Testis (tissue), 2 donors: ENCODE measurements at regions not wholly inside any gene's neighbourhood (a gene's known extent, or its start where the extent isn't known, plus 50 kb on each side); places are given as distances from the start of the nearest gene placed in this dataset.

Source experiments
- DNase-seq: peaks from one replicate; pipeline ENCODE4 v3.0.0-alpha.2; 2019
- H3K27ac ChIP-seq, 2 donors: fragments of 200-600 bp; sonication (generic); one replicate each; pipeline ENCODE4 v1.5.1; 2019
- H3K27me3 ChIP-seq: fragments of 200-600 bp; sonication (generic); one replicate; pipeline ENCODE4 v1.5.1; 2019
- H3K36me3 ChIP-seq: fragments of 200-600 bp; sonication (generic); one replicate; pipeline ENCODE4 v1.5.1; 2017; ENCODE audit warnings: low read depth; ENCODE audit errors: missing control alignments
- H3K4me1 ChIP-seq: fragments of 200-600 bp; sonication (generic); one replicate; pipeline ENCODE4 v1.5.1; 2019
- H3K4me3 ChIP-seq, 2 donors: fragments of 200-600 bp; sonication (generic); one replicate each; pipeline ENCODE4 v1.5.1; 2017 to 2019
- H3K9me3 ChIP-seq: fragments of 200-600 bp; sonication (generic); one replicate; pipeline ENCODE4 v1.5.1; 2017
- CTCF ChIP-seq, 3 experiments: fragments of 450-650 bp in 2 of 3; fragments of 200-600 bp in 1 of 3; sonication (generic) in 1 of 3; IDR thresholded peaks; one replicate each; pipeline ENCODE4 v1.5.1; 2016 to 2019; ENCODE audit warnings: antibody characterized with exemption in 3 of 3, mild to moderate bottlenecking in 2 of 3, moderate library complexity in 1 of 3
- POLR2A ChIP-seq: fragments of 450-650 bp; IDR thresholded peaks from one replicate; pipeline ENCODE4 v1.6.1; 2017; ENCODE audit warnings: antibody characterized with exemption, mild to moderate bottlenecking, moderate library complexity
- WGBS, 2 donors: methylation state at CpG; one replicate each; pipeline ENCODE4 v1.1.5; 2018; 5-methylcytosine and 5-hydroxymethylcytosine counted together
- intact Hi-C: fragments of 100-400 bp; cut with DNase I; formaldehyde crosslinking; loops from one replicate; pipeline ENCODE4 v1.15.1; 2023; ENCODE audit warnings: low total_unique reads

GRCh38 chr15:77769700-77770099 lies 137.0 kb upstream of the LINGO1 start:
- Histone ChIP-seq H3K4me3 (no peak overlapping the region), H3K9me3 (no peaks in the 10 kb centered on the region), H3K36me3 (no peaks in the 10 kb centered on the region), H3K27ac (no peak overlapping the region), H3K27me3 (no peaks in the 10 kb centered on the region), H3K4me1 (no peaks in the 10 kb centered on the region)
- 75 to 89% methylated on average over 7 of the region's 7 CpGs for WGBS, 2 donors
- intact Hi-C loops: no loop called here
- TF ChIP-seq CTCF (IDR thresholded peaks at IDR 0.05) (no peak), POLR2A (no peak)
- DNase-seq: no peak

- H3K27ac ChIP-seq: no peak overlapping the region
These were observed 135.9 kb upstream of the LINGO1 start for GRCh38 chr15:77768521-77769078.

GRCh38 chr15:77768107-77768506 lies 135.4 kb upstream of the LINGO1 start:
- no peaks in the 10 kb centered on the region for H3K27me3 ChIP-seq
- no peak overlapping the region for H3K27ac ChIP-seq
- intact Hi-C loops: no loop called here
- no peaks in the 10 kb centered on the region for H3K36me3 ChIP-seq
- no peak for DNase-seq
- TF ChIP-seq CTCF (IDR thresholded peaks at IDR 0.05) (no peak), POLR2A (no peak)
- H3K9me3 ChIP-seq: no peaks in the 10 kb centered on the region
- no peaks in the 10 kb centered on the region for H3K4me1 ChIP-seq
- 50 to 62% methylated on average over 5 of the region's 5 CpGs for WGBS, 2 donors
- H3K4me3 ChIP-seq: no peak overlapping the region

More at GRCh38 chr15:77768521-77769078, 135.9 kb upstream of the LINGO1 start:
- Histone ChIP-seq H3K4me1 (no peaks in the 10 kb centered on the region), H3K27me3 (no peaks in the 10 kb centered on the region), H3K36me3 (no peaks in the 10 kb centered on the region), H3K9me3 (no peaks in the 10 kb centered on the region), H3K4me3 (no peak overlapping the region)
- DNase-seq: no peak
- no peak for TF ChIP-seq CTCF (IDR thresholded peaks at IDR 0.05)
- no peak for TF ChIP-seq POLR2A
- intact Hi-C loops: no loop called here
- WGBS, 2 donors: 55 to 59% methylated on average over 7 of the region's 7 CpGs

GRCh38 chr15:77764095-77764494 lies 131.4 kb upstream of the LINGO1 start:
- TF ChIP-seq POLR2A: no peak
- TF ChIP-seq CTCF (IDR thresholded peaks at IDR 0.05): no peak
- Histone ChIP-seq H3K27me3 (no peaks in the 10 kb centered on the region), H3K4me3 (no peak overlapping the region), H3K36me3 (no peaks in the 10 kb centered on the region), H3K27ac (no peak overlapping the region), H3K4me1 (no peaks in the 10 kb centered on the region), H3K9me3 (no peaks in the 10 kb centered on the region)
- intact Hi-C loops: no loop called here
- 84 to 85% methylated on average over 4 of the region's 4 CpGs for WGBS, 2 donors
- no peak for DNase-seq

GRCh38 chr15:77762747-77763355 lies 130.1 kb upstream of the LINGO1 start:
- no peaks in the 10 kb centered on the region for H3K9me3 ChIP-seq
- no peak overlapping the region for H3K27ac ChIP-seq
- no peak for TF ChIP-seq CTCF (IDR thresholded peaks at IDR 0.05)
- TF ChIP-seq POLR2A: no peak
- H3K27me3 ChIP-seq: no peaks in the 10 kb centered on the region
- H3K4me3 ChIP-seq: no peak overlapping the region
- H3K4me1 ChIP-seq: no peaks in the 10 kb centered on the region
- no peak for DNase-seq
- H3K36me3 ChIP-seq: no peaks in the 10 kb centered on the region
- 67 to 83% methylated on average over 15 of the region's 15 CpGs for WGBS, 2 donors
- intact Hi-C loops: no loop called here
